HG03378 (cell line): ENCODE measurements at regions not wholly inside any gene's neighbourhood (a gene's known extent, or its start where the extent isn't known, plus 50 kb on each side); places are given as distances from the start of the nearest gene placed in this dataset.

Source experiments
- ATAC-seq: cut with Tn5 transposase; IDR thresholded peaks from one replicate; pipeline ENCODE4 v1.9.1; 2021; ENCODE audit warnings: mild to moderate bottlenecking, moderate library complexity; ENCODE audit not compliant: unreplicated experiment

- ATAC-seq = no peak
Measured at GRCh38 chr9:16025627-16026026, 472.8 kb downstream of the CCDC171 start.

DNA sequence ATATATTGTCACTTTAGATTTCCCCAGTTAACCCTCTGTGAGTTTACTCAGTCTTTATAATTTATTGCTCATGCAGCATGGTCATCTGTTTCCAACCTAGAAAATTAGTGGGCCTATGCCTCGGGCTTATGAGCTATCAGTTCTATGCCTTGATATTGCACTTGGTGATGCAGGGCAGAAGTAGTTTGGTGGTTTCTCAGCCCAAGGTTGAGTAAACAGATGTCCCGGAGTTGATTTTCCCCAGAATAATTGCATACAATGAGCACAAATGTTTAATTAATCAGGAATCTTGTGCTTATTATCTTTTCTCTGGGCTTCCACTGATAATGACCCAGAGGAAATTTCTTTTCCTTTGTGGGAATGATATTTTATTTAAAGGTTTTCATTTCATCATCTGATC, 474.0 kb downstream of the CCDC171 start:
- ATAC-seq = no peak

GRCh38 chr9:16028548-16028947, 475.7 kb downstream of the CCDC171 start:
- no peak for ATAC-seq

- no peak for ATAC-seq
Measured at GRCh38 chr9:16029046-16029615, 476.3 kb downstream of the CCDC171 start.

DNA sequence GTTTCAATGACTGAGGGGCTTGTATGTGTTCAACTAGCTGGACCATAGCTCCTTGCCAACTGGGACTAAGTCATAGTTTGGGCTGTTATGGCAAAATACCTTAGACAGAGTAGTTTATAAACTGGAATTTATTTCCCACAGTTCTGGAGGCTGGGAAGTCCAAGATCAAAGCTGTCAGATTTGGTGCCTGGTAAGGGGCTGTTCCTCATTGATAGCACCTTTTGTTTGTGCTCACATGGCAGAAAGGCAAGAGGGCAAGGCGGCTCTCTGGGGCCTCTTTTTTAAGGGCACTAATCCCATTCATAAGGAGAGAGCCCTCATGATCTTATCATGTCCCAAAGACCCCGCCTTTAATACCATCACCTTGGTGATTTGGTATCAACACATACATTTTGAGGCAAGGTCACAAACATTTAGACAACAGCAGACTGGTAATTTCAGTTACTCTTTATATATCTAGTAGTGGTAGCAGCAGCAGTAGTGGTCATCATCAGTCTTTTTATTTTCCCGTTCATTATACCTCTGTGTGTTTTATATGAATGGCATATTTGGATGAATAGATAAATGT, 477.0 kb downstream of the CCDC171 start:
- ATAC-seq = no peak

GRCh38 chr9:16030528-16031185, 477.8 kb downstream of the CCDC171 start:
- peak; percentile 98 for ATAC-seq

- no peak for ATAC-seq
Measured at GRCh38 chr9:16031486-16031885, 478.6 kb downstream of the CCDC171 start.

DNA sequence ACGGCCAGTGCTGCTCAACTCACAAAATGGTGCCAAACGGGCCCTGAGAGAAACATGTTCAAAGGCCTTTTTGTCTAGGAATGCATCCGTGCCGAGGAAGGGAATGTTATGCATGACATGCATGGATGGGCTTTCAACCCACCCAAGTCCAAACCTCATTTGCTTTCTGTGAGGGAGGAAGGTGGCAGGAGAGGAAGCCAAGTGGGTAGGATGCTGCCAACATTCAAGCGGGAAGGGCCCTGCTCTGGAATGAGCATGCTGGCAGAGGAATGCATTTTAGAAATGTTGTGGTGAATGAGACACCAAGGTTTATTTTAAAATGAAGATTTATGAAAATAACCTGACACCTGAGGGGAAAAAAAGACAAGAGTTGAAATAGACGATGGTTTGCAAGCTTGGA, 479.1 kb downstream of the CCDC171 start:
- no peak for ATAC-seq

DNA sequence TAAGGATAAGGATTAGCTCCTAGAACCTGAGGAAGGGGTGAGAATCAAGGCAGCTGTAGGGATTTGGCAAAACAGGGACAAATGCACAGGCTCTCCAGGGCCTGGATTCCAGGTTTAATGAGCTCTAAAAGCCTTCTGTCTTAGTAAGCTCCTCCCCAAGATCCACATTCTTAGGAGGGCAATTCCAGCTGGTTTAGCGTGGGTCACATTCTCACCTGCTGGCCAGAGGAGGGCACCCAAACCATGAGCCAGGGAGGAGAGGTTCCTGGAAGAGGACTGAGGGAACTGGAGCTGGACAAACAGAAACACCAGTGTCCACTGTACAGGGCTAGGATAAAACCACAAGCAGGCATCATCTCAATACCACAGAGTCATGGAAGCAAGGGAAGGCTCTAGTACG, 480.0 kb downstream of the CCDC171 start:
- ATAC-seq = no peak

- ATAC-seq = no peak
Measured at GRCh38 chr9:16033253-16033652, 480.4 kb downstream of the CCDC171 start.

GRCh38 chr9:16033921-16034691, 481.3 kb downstream of the CCDC171 start:
- ATAC-seq = no peak

GRCh38 chr9:16039218-16039987, 486.6 kb downstream of the CCDC171 start:
- ATAC-seq = no peak

- no peak for ATAC-seq
Measured at GRCh38 chr9:16039988-16040761, 487.3 kb downstream of the CCDC171 start.

- ATAC-seq = no peak
Measured at GRCh38 chr9:16043756-16044578, 491.1 kb downstream of the CCDC171 start.

DNA sequence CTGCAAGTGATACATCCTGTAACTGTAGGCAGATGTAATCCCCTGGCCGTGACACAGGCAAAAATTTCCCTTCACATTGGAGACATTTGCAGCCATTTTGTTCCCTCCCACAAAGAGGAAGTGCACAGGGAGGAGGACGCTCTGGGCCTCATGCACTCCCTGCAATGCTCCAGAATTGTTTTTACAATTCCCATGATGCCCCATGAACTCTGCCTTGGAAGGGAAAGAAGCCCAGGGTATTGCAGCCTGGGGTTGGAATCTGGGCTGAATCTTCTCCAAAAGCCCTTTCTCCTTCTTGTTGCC, 491.7 kb downstream of the CCDC171 start:
- ATAC-seq = no peak

GRCh38 chr9:16045651-16046280, 492.9 kb downstream of the CCDC171 start:
- ATAC-seq = no peak

- no peak for ATAC-seq
Measured at GRCh38 chr9:16046713-16047112, 493.9 kb downstream of the CCDC171 start.

- no peak for ATAC-seq
Measured at GRCh38 chr9:16048129-16048528, 495.3 kb downstream of the CCDC171 start.

DNA sequence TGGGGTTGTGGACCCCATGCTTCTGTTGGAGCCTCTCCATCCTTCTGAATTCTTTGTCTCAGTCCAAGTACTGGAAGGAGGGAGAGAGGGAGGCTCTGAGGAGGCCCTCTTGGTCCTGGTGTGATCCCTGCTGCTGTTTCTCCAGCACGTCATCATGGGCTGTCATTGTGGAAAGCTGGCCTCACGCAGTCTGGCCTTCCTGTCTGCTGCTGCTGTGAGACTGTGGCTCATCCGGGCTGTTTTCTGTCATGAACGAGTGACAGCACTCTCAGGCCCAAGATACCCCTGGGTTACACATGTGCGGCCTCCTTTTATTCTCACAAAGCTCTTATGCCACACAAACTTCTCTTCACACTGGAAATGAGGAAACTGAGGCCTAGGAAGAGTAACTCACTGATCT, 499.3 kb downstream of the CCDC171 start:
- ATAC-seq = no peak
